GM21723 (cell line): ENCODE measurements at regions not wholly inside any gene's neighbourhood (a gene's known extent, or its start where the extent isn't known, plus 50 kb on each side); places are given as distances from the start of the nearest gene placed in this dataset.

ENCODE experiments used
- ATAC-seq: cut with Tn5 transposase; IDR thresholded peaks from one replicate; pipeline ENCODE4 v1.9.1; 2021; ENCODE audit warnings: mild to moderate bottlenecking, moderate library complexity; ENCODE audit not compliant: unreplicated experiment

- ATAC-seq = no peak
Observed at GRCh38 chr10:8586504-8586903, 532.0 kb downstream of the GATA3 start.

GRCh38 chr10:8588135-8588534 lies 533.6 kb downstream of the GATA3 start:
- ATAC-seq = no peak

GRCh38 chr10:8590518-8590917 lies 536.0 kb downstream of the GATA3 start:
- ATAC-seq = no peak

DNA sequence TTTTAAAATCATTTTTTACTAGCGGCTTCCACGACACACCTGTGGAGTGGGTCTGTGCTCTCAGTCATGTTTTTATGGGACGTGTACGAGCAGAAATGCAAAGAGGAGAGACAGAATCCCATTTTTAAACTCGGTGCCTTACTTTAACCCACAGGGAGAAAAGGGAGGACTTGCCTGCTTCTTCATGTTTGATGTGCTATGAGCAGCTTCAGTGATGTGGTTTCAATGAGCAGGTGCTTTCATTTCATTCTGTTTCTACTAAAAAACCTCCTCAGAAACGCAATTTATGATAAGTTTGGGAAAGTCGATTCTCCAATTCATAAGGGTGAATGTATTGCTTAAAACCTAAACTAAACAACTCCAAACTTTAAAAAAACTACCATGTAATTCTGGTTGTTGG lies 537.2 kb downstream of the GATA3 start:
- no peak for ATAC-seq

GRCh38 chr10:8594176-8594575 lies 539.7 kb downstream of the GATA3 start:
- no peak for ATAC-seq

DNA sequence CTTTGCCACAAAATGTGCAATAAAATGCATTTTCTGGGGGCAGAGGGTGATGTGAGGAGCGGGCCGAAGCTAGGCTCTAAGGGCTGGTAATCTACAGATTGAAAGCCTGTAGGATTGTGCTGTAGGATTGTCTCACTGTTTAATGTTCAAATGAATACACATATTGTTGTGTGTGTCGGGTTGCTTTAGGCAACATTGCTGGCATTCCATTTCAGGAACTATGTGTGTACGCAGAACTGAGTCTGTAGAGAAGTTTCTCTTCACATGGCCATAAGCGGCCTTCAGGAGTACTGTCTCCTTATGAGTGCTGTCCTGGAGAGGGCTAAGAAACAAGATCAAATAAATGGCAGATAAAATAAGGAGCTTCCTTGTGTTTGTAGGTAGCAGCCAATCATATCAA lies 540.2 kb downstream of the GATA3 start:
- ATAC-seq = no peak

DNA sequence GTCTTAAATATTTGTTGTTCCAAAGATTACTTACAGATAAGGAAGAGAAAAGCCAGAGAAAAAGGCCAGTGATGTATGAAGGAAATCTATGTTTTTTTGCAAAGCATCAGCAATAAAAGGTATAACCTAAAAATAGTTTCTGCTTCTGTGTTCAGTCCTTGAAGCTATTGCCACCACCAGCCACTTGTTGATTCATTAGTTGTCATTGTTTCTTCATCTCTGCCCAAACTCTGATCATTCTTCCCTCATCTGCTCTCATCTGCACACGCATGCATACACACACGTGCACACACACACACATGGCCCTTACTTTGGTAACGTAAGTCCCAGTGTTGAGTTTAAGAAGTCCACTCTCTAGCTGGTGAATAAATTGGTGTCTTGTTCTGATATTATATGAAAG lies 540.7 kb downstream of the GATA3 start:
- ATAC-seq = no peak

DNA sequence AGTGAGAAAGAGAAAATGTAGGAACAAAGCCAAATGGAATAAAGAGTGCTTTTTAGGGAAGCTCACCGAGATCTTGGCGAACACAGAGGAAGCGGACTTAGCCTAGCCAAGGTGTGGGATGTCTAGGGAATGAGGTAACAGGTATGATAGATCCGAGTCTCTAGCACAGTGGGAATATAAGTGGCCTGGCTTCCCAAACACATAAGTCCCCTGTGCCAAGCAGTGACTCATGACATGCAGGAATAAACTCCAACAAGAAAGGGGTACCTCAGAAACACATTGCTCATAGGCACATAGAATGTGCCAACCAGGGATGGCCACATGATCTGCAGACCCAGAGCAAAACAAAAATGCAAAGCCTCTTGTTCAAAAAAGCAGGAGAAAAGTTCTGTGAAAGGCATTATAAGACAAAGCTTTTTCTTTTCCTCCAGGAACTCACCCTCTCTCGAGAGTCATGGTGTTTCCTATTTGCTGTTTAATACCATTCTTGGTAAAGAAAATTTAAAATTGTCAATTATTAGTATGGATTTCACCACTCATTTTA lies 542.5 kb downstream of the GATA3 start:
- no peak for ATAC-seq

DNA sequence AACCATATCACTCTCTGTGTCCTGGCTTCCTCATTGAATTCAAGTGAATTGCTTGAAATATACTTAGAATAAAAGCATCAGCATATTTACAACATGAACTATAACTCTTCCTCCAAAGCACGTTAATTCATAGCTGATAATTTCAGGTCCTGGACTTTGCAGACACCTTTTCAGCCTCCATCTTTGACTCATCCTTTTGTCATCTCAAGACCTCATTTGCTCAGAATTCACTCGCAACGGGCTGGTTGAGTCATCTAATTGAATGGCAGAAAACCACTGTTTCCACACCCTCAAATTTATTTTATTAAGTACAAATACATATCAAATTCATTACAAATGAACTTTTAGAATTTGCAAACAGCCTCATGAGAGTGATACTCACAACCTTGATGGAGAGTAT lies 545.7 kb downstream of the GATA3 start:
- no peak for ATAC-seq

GRCh38 chr10:8602821-8603220 lies 548.3 kb downstream of the GATA3 start:
- no peak for ATAC-seq

- ATAC-seq = no peak
Observed at GRCh38 chr10:8614054-8614565, 559.6 kb downstream of the GATA3 start.

- no peak for ATAC-seq
Observed at GRCh38 chr10:8615118-8615517, 560.6 kb downstream of the GATA3 start.

DNA sequence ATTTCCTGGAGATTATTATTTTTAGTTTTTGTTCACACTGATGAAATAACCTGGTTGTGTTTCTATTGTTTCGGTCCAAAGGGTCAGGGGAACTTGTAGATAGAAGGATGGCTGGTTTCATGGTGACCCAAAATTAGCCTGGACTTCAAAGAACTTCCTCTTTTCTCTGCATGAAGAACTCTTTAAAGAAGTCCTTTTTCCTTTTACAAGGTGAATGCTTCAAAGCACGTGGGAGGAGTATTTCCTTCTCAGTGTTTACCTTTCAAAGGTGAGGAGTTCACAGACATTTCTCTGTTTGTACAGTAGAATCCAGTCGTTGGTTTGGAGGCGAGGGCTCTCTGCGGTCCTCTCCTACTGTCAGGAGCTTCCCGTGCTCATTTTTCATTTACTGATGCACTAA lies 561.7 kb downstream of the GATA3 start:
- ATAC-seq = peak; percentile 52

DNA sequence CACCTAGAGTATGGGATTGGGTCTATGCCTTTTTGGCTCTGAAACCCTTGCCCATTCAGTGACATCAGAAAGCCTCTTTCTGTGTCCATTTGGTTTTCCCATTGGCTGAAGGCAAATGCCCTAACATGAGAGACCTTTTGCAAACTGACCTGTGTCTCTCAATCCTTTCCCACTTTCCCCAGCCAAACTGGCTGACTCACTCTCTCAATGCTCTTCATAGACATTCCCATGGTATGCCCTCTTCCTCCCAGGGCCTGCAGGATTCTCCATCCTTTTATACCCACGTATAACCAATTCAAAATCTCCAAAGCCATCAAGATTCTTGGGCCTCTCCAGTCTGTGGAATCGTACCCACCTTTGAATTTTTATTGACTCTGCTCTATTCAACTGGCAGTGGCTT lies 563.3 kb downstream of the GATA3 start:
- ATAC-seq = no peak

- ATAC-seq = no peak
Observed at GRCh38 chr10:8618834-8619233, 564.3 kb downstream of the GATA3 start.

- no peak for ATAC-seq
Observed at GRCh38 chr10:8628351-8628750, 573.9 kb downstream of the GATA3 start.

- no peak for ATAC-seq
Observed at GRCh38 chr10:8633909-8634308, 579.4 kb downstream of the GATA3 start.

- ATAC-seq = no peak
Observed at GRCh38 chr10:8636371-8636770, 581.9 kb downstream of the GATA3 start.

DNA sequence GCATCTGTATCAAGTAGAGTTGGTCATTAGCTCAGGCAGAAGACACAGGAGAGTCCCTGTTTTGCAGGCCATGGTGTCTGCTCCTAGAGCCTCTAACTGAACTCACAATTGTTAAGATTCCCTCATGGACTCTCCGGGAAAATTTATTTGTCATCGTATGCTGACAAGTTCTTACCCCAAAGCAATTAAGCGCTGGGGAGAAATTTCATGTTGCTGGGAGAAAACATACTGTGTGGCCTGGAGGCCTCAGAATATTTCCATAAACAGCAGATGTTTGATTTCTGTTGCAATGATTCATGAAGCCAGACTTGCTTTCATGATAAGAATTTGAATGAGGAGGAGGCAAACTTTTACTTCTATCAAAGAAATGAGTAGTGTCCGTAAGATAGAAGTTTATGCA lies 583.2 kb downstream of the GATA3 start:
- ATAC-seq = no peak

- no peak for ATAC-seq
Observed at GRCh38 chr10:8638088-8638672, 583.7 kb downstream of the GATA3 start.

- no peak for ATAC-seq
Observed at GRCh38 chr10:8639486-8640185, 585.1 kb downstream of the GATA3 start.

DNA sequence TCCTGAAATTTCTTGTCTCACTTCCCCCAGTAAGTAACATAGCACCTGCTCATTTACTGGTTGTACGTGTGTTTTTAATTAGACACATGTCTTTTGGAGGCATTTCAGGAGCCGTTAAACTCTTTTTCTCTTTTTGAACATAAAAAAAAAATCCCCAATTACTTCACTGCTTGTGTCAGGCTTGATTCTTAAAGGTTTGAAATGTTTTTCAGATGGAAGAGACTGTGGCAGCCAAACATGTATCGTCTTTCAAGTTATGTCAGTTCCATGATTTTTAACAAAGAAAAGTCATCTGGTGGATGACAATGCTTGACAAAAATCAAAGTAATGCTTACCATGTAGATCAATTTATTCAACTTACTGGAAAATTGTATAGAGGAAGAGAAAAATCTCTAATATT lies 585.8 kb downstream of the GATA3 start:
- ATAC-seq = no peak
